ENCODE measurements at regions not wholly inside any gene's neighbourhood (a gene's known extent, or its start where the extent isn't known, plus 50 kb on each side); places are given as distances from the start of the nearest gene placed in this dataset.
"Not testable (repeated sequence)": the region's sequence is repeated elsewhere in the genome, so short reads cannot be mapped to it uniquely, and the experiment has no call there.

DNA sequence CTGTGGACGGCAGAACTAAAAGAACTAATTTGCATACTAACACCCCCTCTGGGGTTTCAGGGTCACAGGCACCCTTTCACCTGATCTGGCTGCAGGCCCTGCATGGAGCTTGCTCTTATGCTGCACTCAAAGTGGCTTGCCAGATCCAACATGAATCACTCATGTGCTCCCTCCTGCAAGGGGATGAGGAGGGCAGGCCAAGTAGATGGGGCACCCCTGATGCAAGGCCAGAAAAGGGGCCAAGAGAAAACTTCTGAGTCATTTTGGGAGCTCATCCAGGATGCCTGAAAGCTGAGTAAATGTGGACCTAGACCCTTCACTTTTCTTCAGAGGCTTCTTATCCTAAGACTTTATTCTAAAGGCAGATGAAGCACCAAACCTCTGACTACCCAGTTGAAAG is 558.5 kb upstream of the PTGER4 start:
- WGBS, 2 donors = 91 to 98% methylated on average over 1 of the region's 1 CpG
- intact Hi-C loops (cut with DNase I) = no loop called here
- H3K36me3 ChIP-seq = no peaks in the 10 kb centered on the region
- H3K4me1 ChIP-seq = no peaks in the 10 kb centered on the region
- DNase-seq = no peak
- H3K27me3 ChIP-seq = no peaks in the 10 kb centered on the region
- H3K4me3 ChIP-seq = no peak overlapping the region
- peaks cover 0 to 7% (median 2%) of the 10 kb centered on the region in 4 donors for H3K9me3 ChIP-seq
- H3K27ac ChIP-seq = no peak overlapping the region
- no peak for TF ChIP-seq EP300 (IDR thresholded peaks at IDR 0.05)
- TF ChIP-seq POLR2A (IDR thresholded peaks at IDR 0.05) = no peak
- no peak for TF ChIP-seq POLR2AphosphoS5 (IDR thresholded peaks at IDR 0.05)

DNA sequence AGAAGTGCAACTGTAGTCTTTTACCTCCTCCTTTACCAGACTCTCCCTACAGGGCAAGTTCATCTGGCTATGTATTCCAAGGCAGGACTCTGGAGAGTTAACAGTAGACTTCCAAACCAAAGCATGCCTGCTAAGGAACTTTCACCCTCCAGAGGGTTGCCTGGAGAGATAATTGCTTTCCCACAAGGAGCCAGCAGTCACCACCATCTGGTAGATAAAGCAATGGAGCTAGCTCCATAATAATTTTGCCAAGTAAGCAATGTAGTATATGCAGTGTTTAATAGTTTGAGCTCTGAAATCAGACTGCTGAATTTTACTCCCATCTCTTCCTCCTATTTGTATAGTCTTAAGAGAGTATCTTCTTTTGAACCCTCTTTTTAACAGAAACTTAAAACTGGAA is 566.8 kb upstream of the PTGER4 start:
- TF ChIP-seq POLR2AphosphoS5 (IDR thresholded peaks at IDR 0.05) (no peak), EP300 (IDR thresholded peaks at IDR 0.05) (no peak)
- TF ChIP-seq, protein P1, sequence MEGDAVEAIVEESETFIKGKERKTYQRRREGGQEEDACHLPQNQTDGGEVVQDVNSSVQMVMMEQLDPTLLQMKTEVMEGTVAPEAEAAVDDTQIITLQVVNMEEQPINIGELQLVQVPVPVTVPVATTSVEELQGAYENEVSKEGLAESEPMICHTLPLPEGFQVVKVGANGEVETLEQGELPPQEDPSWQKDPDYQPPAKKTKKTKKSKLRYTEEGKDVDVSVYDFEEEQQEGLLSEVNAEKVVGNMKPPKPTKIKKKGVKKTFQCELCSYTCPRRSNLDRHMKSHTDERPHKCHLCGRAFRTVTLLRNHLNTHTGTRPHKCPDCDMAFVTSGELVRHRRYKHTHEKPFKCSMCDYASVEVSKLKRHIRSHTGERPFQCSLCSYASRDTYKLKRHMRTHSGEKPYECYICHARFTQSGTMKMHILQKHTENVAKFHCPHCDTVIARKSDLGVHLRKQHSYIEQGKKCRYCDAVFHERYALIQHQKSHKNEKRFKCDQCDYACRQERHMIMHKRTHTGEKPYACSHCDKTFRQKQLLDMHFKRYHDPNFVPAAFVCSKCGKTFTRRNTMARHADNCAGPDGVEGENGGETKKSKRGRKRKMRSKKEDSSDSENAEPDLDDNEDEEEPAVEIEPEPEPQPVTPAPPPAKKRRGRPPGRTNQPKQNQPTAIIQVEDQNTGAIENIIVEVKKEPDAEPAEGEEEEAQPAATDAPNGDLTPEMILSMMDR (IDR thresholded peaks at IDR 0.05) = no peak
- no peaks in the 10 kb centered on the region for H3K36me3 ChIP-seq
- intact Hi-C loops (cut with DNase I) = no loop called here
- no peak overlapping the region for H3K27ac ChIP-seq
- no peaks in the 10 kb centered on the region for H3K9me3 ChIP-seq
- DNase-seq = no peak
- peaks cover 0 to 22% (median 15%) of the 10 kb centered on the region in 4 donors for H3K4me1 ChIP-seq
- H3K4me3 ChIP-seq = no peak overlapping the region
- H3K27me3 ChIP-seq = no peaks in the 10 kb centered on the region

DNA sequence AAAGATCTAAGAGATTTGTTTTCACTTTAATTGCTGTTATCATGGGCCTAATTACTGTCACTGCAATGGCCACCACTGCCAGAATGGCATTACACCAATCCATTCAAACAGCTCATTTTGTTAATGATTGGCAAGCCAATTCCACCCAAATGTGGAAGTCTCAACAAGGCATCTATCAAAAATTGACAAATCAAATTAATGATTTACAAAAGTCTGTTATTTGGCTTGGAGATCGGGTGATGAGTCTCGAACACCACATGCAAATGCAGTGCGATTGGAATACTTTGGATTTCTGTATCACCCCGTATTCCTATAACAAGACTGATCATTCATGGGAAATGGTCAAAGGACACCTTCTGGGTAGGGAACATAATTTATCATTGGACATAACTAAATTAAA is 568.7 kb upstream of the PTGER4 start:
- H3K27ac ChIP-seq; H3K27me3 ChIP-seq; H3K9me3 ChIP-seq; H3K4me3 ChIP-seq; intact Hi-C loops (cut with DNase I); H3K36me3 ChIP-seq; DNase-seq: not testable (repeated sequence)
- WGBS, 2 donors = 94 to 99% methylated on average over 4 of the region's 4 CpGs
- H3K4me1 ChIP-seq = peaks cover 0 to 22% (median 16%) of the 10 kb centered on the region in 4 donors

GRCh38 chr5:40108764-40109390 is 570.8 kb upstream of the PTGER4 start:
- peak in 1 of 4 donors; percentile 14 for TF ChIP-seq POLR2AphosphoS5 (IDR thresholded peaks at IDR 0.05)
- 8 to 60% methylated on average over 3 of the region's 3 CpGs for WGBS, 2 donors
- H3K9me3 ChIP-seq; H3K4me3 ChIP-seq; DNase-seq; intact Hi-C loops (cut with DNase I); H3K36me3 ChIP-seq; H3K27me3 ChIP-seq: not testable (repeated sequence)
- H3K27ac ChIP-seq = peak overlapping the region in 2 of 4 donors; percentile 39 to 58
- H3K4me1 ChIP-seq = peaks cover 0 to 22% (median 16%) of the 10 kb centered on the region in 4 donors

DNA sequence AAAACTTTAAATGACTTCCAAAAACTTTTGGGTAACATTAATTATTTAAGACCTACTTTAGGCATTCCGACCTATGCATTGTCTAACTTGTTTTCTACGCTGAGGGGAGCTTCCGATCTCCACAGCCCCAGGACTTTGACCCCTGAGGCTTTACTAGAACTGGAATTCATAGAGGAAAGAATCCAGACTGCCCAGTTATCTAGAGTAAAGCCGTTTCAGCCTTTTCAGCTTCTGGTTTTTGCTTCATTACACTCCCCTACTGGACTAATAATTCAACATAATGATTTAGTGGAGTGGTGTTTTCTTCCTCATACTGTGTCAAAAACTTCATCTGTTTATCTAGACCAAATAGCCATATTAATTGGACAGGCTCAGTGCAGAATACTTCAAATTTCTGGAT is 571.9 kb upstream of the PTGER4 start:
- intact Hi-C loops (cut with DNase I); DNase-seq; H3K36me3 ChIP-seq; H3K9me3 ChIP-seq; H3K4me3 ChIP-seq; H3K27me3 ChIP-seq: not testable (repeated sequence)
- Histone ChIP-seq H3K4me1 (peaks cover 0 to 22% (median 16%) of the 10 kb centered on the region in 4 donors), H3K27ac (peak overlapping the region in 1 of 4 donors; percentile 39)
- WGBS, 2 donors = 15 to 43% methylated on average over 4 of the region's 4 CpGs

- H3K27me3 ChIP-seq = no peaks in the 10 kb centered on the region
- no peak for DNase-seq
- intact Hi-C loops (cut with DNase I) = no loop called here
- WGBS, 2 donors = 17 to 75% methylated on average over 2 of the region's 2 CpGs
- peaks cover 0 to 22% (median 16%) of the 10 kb centered on the region in 4 donors for H3K4me1 ChIP-seq
- H3K27ac ChIP-seq = no peak overlapping the region
- no peaks in the 10 kb centered on the region for H3K9me3 ChIP-seq
- no peaks in the 10 kb centered on the region for H3K36me3 ChIP-seq
- H3K4me3 ChIP-seq = no peak overlapping the region
- no peak for TF ChIP-seq POLR2AphosphoS5 (IDR thresholded peaks at IDR 0.05)
- no peak for TF ChIP-seq POLR2A (IDR thresholded peaks at IDR 0.05)
- TF ChIP-seq EP300 (IDR thresholded peaks at IDR 0.05) = no peak
- TF ChIP-seq, protein P1 (IDR thresholded peaks at IDR 0.05) = no peak
Measured at GRCh38 chr5:40106847-40107246, 572.9 kb upstream of the PTGER4 start.

- TF ChIP-seq POLR2A (IDR thresholded peaks at IDR 0.05) = no peak
- TF ChIP-seq POLR2AphosphoS5 (IDR thresholded peaks at IDR 0.05) = no peak
- TF ChIP-seq EP300 (IDR thresholded peaks at IDR 0.05) = no peak
- TF ChIP-seq, protein P1 (IDR thresholded peaks at IDR 0.05) = no peak
- no peak for DNase-seq
- Histone ChIP-seq H3K4me3 (no peak overlapping the region), H3K36me3 (no peaks in the 10 kb centered on the region), H3K27ac (no peak overlapping the region), H3K9me3 (no peaks in the 10 kb centered on the region), H3K27me3 (no peaks in the 10 kb centered on the region), H3K4me1 (peaks cover 0 to 33% (median 23%) of the 10 kb centered on the region in 4 donors)
- intact Hi-C loops (cut with DNase I) = no loop called here
Measured at GRCh38 chr5:40098313-40098712, 581.4 kb upstream of the PTGER4 start.
